ENCODE measurements at regions not wholly inside any gene's neighbourhood (a gene's known extent, or its start where the extent isn't known, plus 50 kb on each side); places are given as distances from the start of the nearest gene placed in this dataset.
"Not testable (repeated sequence)": the region's sequence is repeated elsewhere in the genome, so short reads cannot be mapped to it uniquely, and the experiment has no call there.

DNA sequence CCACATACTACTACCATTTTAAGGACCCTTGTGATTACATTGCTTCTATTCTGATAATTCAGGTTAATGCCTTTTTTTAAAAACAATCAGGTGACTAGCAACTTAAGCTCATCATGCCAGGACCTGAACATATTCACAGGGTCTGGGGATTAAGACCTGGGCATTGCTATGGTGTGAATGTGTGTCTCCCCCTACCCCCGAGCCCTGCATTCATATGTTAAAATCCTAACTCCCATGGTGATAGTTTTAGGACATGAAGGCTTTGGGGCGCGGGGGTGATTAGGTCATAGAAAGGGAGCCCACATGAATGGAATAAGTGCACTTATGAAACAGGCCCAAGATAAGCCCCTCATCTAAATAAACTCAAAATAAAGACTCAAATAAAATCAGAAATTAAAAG lies 734.4 kb upstream of the PABPC4L start:
- no peak overlapping the region for H3K27ac ChIP-seq (ENCODE audit: low read depth, low read length)

DNA sequence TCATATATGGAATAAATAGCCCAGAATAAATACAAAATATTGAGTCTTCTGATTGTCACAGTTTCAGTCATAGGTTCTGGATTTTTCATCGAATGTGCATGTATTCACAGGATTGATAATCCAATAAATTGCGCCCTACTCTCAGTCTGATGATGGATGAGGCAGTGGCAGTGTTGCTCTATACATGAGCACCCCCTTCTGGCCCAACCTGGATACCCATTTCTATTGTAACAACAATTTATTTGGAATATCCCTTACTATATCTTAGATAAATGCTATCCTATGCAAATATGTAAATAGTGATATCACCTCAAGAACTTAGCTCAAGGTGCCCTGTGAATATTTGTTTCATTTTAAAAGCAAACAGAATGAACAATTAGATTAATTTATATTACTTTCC lies 733.7 kb upstream of the PABPC4L start:
- no peaks in the 10 kb centered on the region for H3K36me3 ChIP-seq (ENCODE audit: insufficient read depth, low read length)
- H3K27me3 ChIP-seq (ENCODE audit: insufficient read depth, low read length) = no peaks in the 10 kb centered on the region
- TF ChIP-seq, protein P1, sequence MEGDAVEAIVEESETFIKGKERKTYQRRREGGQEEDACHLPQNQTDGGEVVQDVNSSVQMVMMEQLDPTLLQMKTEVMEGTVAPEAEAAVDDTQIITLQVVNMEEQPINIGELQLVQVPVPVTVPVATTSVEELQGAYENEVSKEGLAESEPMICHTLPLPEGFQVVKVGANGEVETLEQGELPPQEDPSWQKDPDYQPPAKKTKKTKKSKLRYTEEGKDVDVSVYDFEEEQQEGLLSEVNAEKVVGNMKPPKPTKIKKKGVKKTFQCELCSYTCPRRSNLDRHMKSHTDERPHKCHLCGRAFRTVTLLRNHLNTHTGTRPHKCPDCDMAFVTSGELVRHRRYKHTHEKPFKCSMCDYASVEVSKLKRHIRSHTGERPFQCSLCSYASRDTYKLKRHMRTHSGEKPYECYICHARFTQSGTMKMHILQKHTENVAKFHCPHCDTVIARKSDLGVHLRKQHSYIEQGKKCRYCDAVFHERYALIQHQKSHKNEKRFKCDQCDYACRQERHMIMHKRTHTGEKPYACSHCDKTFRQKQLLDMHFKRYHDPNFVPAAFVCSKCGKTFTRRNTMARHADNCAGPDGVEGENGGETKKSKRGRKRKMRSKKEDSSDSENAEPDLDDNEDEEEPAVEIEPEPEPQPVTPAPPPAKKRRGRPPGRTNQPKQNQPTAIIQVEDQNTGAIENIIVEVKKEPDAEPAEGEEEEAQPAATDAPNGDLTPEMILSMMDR (IDR thresholded peaks at IDR 0.05; ENCODE audit: extremely low read depth, low read depth, low read length) = no peak
- H3K4me3 ChIP-seq (ENCODE audit: insufficient read depth, low read length) = no peak overlapping the region
- H4K20me1 ChIP-seq (ENCODE audit: insufficient read depth, low read length) = no peaks in the 10 kb centered on the region
- H2AFZ ChIP-seq (ENCODE audit: low read length) = no peak overlapping the region
- H3K9me3 ChIP-seq (ENCODE audit: low read depth, low read length) = no peaks in the 10 kb centered on the region
- H3K27ac ChIP-seq (ENCODE audit: low read depth, low read length) = no peak overlapping the region
- H3K4me2 ChIP-seq (ENCODE audit: insufficient read depth, low read length) = no peak overlapping the region
- H3K79me2 ChIP-seq (ENCODE audit: insufficient read depth, low read length) = no peaks in the 10 kb centered on the region
- no peaks in the 10 kb centered on the region for H3K4me1 ChIP-seq (ENCODE audit: insufficient read depth, low read length)
- no peak for DNase-seq (ENCODE audit: insufficient read length, low spot score, missing footprints)

More for the DNA sequence above, 734.4 kb upstream of the PABPC4L start:
- Histone ChIP-seq H3K9me3 (ENCODE audit: low read depth, low read length) (no peaks in the 10 kb centered on the region), H3K36me3 (ENCODE audit: insufficient read depth, low read length) (no peaks in the 10 kb centered on the region), H2AFZ (ENCODE audit: low read length) (no peak overlapping the region), H3K27me3 (ENCODE audit: insufficient read depth, low read length) (no peaks in the 10 kb centered on the region), H4K20me1 (ENCODE audit: insufficient read depth, low read length) (no peaks in the 10 kb centered on the region), H3K4me2 (ENCODE audit: insufficient read depth, low read length) (no peak overlapping the region), H3K79me2 (ENCODE audit: insufficient read depth, low read length) (no peaks in the 10 kb centered on the region), H3K4me3 (ENCODE audit: insufficient read depth, low read length) (no peak overlapping the region), H3K4me1 (ENCODE audit: insufficient read depth, low read length) (no peaks in the 10 kb centered on the region)
- DNase-seq (ENCODE audit: insufficient read length, low spot score, missing footprints) = no peak
- TF ChIP-seq, protein P1 (IDR thresholded peaks at IDR 0.05; ENCODE audit: extremely low read depth, low read depth, low read length) = no peak

DNA sequence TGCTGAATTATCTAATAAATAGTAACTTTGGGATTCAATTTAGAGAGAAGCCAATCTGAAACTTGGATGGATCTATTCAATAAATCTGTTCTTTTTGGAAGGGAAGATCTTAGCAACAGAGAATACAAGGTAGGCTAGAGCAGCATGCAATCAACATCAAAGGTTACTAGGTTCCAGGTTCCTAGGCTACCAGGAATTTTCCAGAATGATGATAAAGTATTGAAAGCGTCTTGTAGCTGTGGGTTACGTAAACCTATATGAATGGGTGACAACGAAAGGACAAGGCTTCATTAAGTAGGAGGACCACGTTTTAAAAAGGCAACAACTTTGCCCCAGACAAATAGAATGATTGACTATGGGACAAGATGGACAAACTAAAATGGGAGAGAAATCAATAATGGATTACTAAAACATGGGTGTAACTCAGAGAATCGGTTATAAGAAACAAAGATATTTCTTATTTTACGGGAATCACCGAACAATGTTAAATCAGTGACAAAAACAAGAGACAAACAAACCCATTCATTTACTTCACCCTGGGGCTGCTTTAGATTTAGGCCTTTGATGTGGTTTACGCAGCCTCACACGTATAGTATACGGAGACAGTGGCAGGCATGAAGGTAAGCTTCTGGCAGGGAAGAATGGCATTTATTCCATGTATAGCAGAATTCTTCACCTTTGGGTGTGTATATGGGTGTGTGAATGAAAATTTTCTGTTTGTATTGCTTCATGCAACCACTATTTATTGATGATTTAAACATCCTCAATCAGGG lies 732.6 kb upstream of the PABPC4L start:
- TF ChIP-seq, protein P1 (IDR thresholded peaks at IDR 0.05; ENCODE audit: extremely low read depth, low read depth, low read length) = no peak
- Histone ChIP-seq H3K4me3 (ENCODE audit: insufficient read depth, low read length) (no peak overlapping the region), H3K4me1 (ENCODE audit: insufficient read depth, low read length) (no peaks in the 10 kb centered on the region), H2AFZ (ENCODE audit: low read length) (no peak overlapping the region), H3K4me2 (ENCODE audit: insufficient read depth, low read length) (no peak overlapping the region), H3K9me3 (ENCODE audit: low read depth, low read length) (no peaks in the 10 kb centered on the region), H3K36me3 (ENCODE audit: insufficient read depth, low read length) (no peaks in the 10 kb centered on the region), H3K79me2 (ENCODE audit: insufficient read depth, low read length) (no peaks in the 10 kb centered on the region), H3K27me3 (ENCODE audit: insufficient read depth, low read length) (no peaks in the 10 kb centered on the region), H3K27ac (ENCODE audit: low read depth, low read length) (no peak overlapping the region), H4K20me1 (ENCODE audit: insufficient read depth, low read length) (no peaks in the 10 kb centered on the region)
- DNase-seq (ENCODE audit: insufficient read length, low spot score, missing footprints) = no peak

DNA sequence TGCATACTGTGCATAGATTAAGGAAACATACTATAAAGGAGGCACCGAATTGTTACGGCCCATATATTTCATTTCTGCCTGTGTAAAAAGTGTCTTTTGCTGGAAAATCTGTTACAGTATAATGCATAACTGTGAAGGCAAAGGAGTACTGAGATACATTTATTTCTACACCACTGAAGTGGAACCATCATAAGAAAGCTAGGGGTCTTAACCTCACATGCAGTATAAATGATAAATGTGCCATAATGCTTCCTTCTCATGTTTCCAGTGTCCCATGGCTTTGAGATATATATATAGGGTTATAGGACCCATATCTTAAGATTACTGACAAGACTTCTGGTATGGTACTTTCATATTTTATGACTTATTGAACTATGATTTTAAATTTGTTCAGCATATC lies 713.8 kb upstream of the PABPC4L start:
- Histone ChIP-seq H4K20me1 (ENCODE audit: insufficient read depth, low read length) (no peaks in the 10 kb centered on the region), H3K4me1 (ENCODE audit: insufficient read depth, low read length) (no peaks in the 10 kb centered on the region), H3K27ac (ENCODE audit: low read depth, low read length) (no peak overlapping the region), H2AFZ (ENCODE audit: low read length) (no peak overlapping the region), H3K4me3 (ENCODE audit: insufficient read depth, low read length) (no peak overlapping the region), H3K9me3 (ENCODE audit: low read depth, low read length) (no peaks in the 10 kb centered on the region), H3K4me2 (ENCODE audit: insufficient read depth, low read length) (no peak overlapping the region), H3K79me2 (ENCODE audit: insufficient read depth, low read length) (no peaks in the 10 kb centered on the region), H3K27me3 (ENCODE audit: insufficient read depth, low read length) (no peaks in the 10 kb centered on the region), H3K36me3 (ENCODE audit: insufficient read depth, low read length) (no peaks in the 10 kb centered on the region)
- DNase-seq (ENCODE audit: insufficient read length, low spot score, missing footprints) = no peak
- TF ChIP-seq, protein P1 (IDR thresholded peaks at IDR 0.05; ENCODE audit: extremely low read depth, low read depth, low read length) = no peak

DNA sequence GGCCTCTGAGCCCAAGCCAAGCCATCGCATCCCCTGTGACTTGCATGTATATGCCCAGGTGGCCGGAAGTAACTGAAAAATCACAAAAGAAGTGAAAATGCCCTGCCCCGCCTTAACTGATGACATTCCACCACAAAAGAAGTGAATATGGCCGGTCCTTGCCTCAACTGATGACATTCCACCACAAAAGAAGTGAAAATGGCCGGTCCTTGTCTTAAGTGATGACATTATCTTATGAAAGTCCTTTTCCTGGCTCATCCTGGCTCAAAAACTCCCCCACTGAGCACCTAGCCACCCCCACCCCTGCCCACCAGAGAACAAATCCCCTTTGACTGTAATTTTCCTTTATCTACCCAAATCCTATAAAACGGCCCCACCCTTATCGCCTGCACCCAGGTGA lies 712.7 kb upstream of the PABPC4L start:
- H2AFZ ChIP-seq (ENCODE audit: low read length); H3K4me3 ChIP-seq (ENCODE audit: insufficient read depth, low read length); H3K4me2 ChIP-seq (ENCODE audit: insufficient read depth, low read length); DNase-seq (ENCODE audit: insufficient read length, low spot score, missing footprints); H3K79me2 ChIP-seq (ENCODE audit: insufficient read depth, low read length); H3K4me1 ChIP-seq (ENCODE audit: insufficient read depth, low read length); H3K9me3 ChIP-seq (ENCODE audit: low read depth, low read length); H3K27ac ChIP-seq (ENCODE audit: low read depth, low read length); H4K20me1 ChIP-seq (ENCODE audit: insufficient read depth, low read length); H3K36me3 ChIP-seq (ENCODE audit: insufficient read depth, low read length); H3K27me3 ChIP-seq (ENCODE audit: insufficient read depth, low read length): not testable (repeated sequence)

All from osteoblast (primary cell).